GM21447 (cell line): ENCODE measurements at regions not wholly inside any gene's neighbourhood (a gene's known extent, or its start where the extent isn't known, plus 50 kb on each side); places are given as distances from the start of the nearest gene placed in this dataset.
A peak's percentile ranks its signal among the peaks of the same experiment; 100 is the strongest.

Experiments
- ATAC-seq: cut with Tn5 transposase; IDR thresholded peaks from one replicate; pipeline ENCODE4 v1.9.1; 2021; ENCODE audit not compliant: unreplicated experiment

GRCh38 chr1:79839882-79840281 lies 833.4 kb upstream of the ADGRL4 start:
- ATAC-seq, result no peak

GRCh38 chr1:79827446-79827845 lies 820.9 kb upstream of the ADGRL4 start:
- no peak for ATAC-seq

- ATAC-seq, result no peak
Observed at GRCh38 chr1:79825551-79825950, 819.0 kb upstream of the ADGRL4 start.

GRCh38 chr1:79822053-79822452 lies 815.5 kb upstream of the ADGRL4 start:
- ATAC-seq, result no peak

- no peak for ATAC-seq
Observed at GRCh38 chr1:79819140-79819539, 812.6 kb upstream of the ADGRL4 start.

GRCh38 chr1:79817031-79817560 lies 810.6 kb upstream of the ADGRL4 start:
- no peak for ATAC-seq

- no peak for ATAC-seq
Observed at GRCh38 chr1:79815115-79815514, 808.6 kb upstream of the ADGRL4 start.

- ATAC-seq, result no peak
Observed at GRCh38 chr1:79811173-79811572, 804.6 kb upstream of the ADGRL4 start.

GRCh38 chr1:79808816-79809475 lies 802.4 kb upstream of the ADGRL4 start:
- ATAC-seq, result no peak

- no peak for ATAC-seq
Observed at GRCh38 chr1:79807816-79808215, 801.3 kb upstream of the ADGRL4 start.

- ATAC-seq, result no peak
Observed at GRCh38 chr1:79797487-79797886, 791.0 kb upstream of the ADGRL4 start.

- ATAC-seq, result no peak
Observed at GRCh38 chr1:79796434-79796833, 789.9 kb upstream of the ADGRL4 start.

- ATAC-seq, result no peak
Observed at GRCh38 chr1:79792219-79792930, 785.8 kb upstream of the ADGRL4 start.

GRCh38 chr1:79791488-79792218 lies 785.1 kb upstream of the ADGRL4 start:
- ATAC-seq, result no peak

GRCh38 chr1:79790950-79791349 lies 784.4 kb upstream of the ADGRL4 start:
- ATAC-seq, result no peak

- no peak for ATAC-seq
Observed at GRCh38 chr1:79787631-79788030, 781.1 kb upstream of the ADGRL4 start.

- no peak for ATAC-seq
Observed at GRCh38 chr1:79785964-79786363, 779.4 kb upstream of the ADGRL4 start.

- no peak for ATAC-seq
Observed at GRCh38 chr1:79785561-79785960, 779.0 kb upstream of the ADGRL4 start.

GRCh38 chr1:79781261-79781660 lies 774.7 kb upstream of the ADGRL4 start:
- no peak for ATAC-seq

GRCh38 chr1:79777481-79778219 lies 771.1 kb upstream of the ADGRL4 start:
- ATAC-seq, result peak; percentile 100

GRCh38 chr1:79775402-79775801 lies 768.9 kb upstream of the ADGRL4 start:
- ATAC-seq, result no peak
